ENCODE measurements at regions not wholly inside any gene's neighbourhood (a gene's known extent, or its start where the extent isn't known, plus 50 kb on each side); places are given as distances from the start of the nearest gene placed in this dataset.

GRCh38 chr13:61918841-61919240 lies 503.2 kb upstream of the PCDH20 start:
- Histone ChIP-seq H3K36me3 (no peaks in the 10 kb centered on the region), H3K4me1 (no peaks in the 10 kb centered on the region), H3K27ac (no peak overlapping the region), H3K27me3 (no peaks in the 10 kb centered on the region), H3K4me3 (no peak overlapping the region), H3K9me3 (no peaks in the 10 kb centered on the region)
- TF ChIP-seq CTCF (IDR thresholded peaks at IDR 0.05) = no peak
- no peak for DNase-seq (ENCODE audit: low spot score)

GRCh38 chr13:61916483-61916882 lies 500.8 kb upstream of the PCDH20 start:
- no peaks in the 10 kb centered on the region for H3K36me3 ChIP-seq
- H3K9me3 ChIP-seq = no peaks in the 10 kb centered on the region
- no peaks in the 10 kb centered on the region for H3K4me1 ChIP-seq
- H3K27me3 ChIP-seq = no peaks in the 10 kb centered on the region
- no peak for DNase-seq (ENCODE audit: low spot score)
- H3K27ac ChIP-seq = no peak overlapping the region
- no peak overlapping the region for H3K4me3 ChIP-seq
- no peak for TF ChIP-seq CTCF (IDR thresholded peaks at IDR 0.05)

- H3K4me3 ChIP-seq = no peak overlapping the region
- no peaks in the 10 kb centered on the region for H3K4me1 ChIP-seq
- no peaks in the 10 kb centered on the region for H3K36me3 ChIP-seq
- no peak overlapping the region for H3K27ac ChIP-seq
- no peak for TF ChIP-seq CTCF (IDR thresholded peaks at IDR 0.05)
- DNase-seq (ENCODE audit: low spot score) = no peak
- no peaks in the 10 kb centered on the region for H3K27me3 ChIP-seq
- no peaks in the 10 kb centered on the region for H3K9me3 ChIP-seq
Measured at GRCh38 chr13:61913183-61913582, 497.5 kb upstream of the PCDH20 start.

GRCh38 chr13:61908906-61909615 lies 493.4 kb upstream of the PCDH20 start:
- no peaks in the 10 kb centered on the region for H3K4me1 ChIP-seq
- no peaks in the 10 kb centered on the region for H3K9me3 ChIP-seq
- no peaks in the 10 kb centered on the region for H3K36me3 ChIP-seq
- DNase-seq (ENCODE audit: low spot score) = no peak
- H3K27ac ChIP-seq = no peak overlapping the region
- no peak overlapping the region for H3K4me3 ChIP-seq
- no peaks in the 10 kb centered on the region for H3K27me3 ChIP-seq
- TF ChIP-seq CTCF (IDR thresholded peaks at IDR 0.05) = no peak

GRCh38 chr13:61905054-61905453 lies 489.4 kb upstream of the PCDH20 start:
- no peak overlapping the region for H3K27ac ChIP-seq
- no peaks in the 10 kb centered on the region for H3K9me3 ChIP-seq
- no peak for DNase-seq (ENCODE audit: low spot score)
- no peak overlapping the region for H3K4me3 ChIP-seq
- TF ChIP-seq CTCF (IDR thresholded peaks at IDR 0.05) = no peak
- no peaks in the 10 kb centered on the region for H3K27me3 ChIP-seq
- H3K36me3 ChIP-seq = no peaks in the 10 kb centered on the region
- H3K4me1 ChIP-seq = no peaks in the 10 kb centered on the region

GRCh38 chr13:61901946-61902541 lies 486.4 kb upstream of the PCDH20 start:
- no peak for DNase-seq (ENCODE audit: low spot score)
- no peaks in the 10 kb centered on the region for H3K27me3 ChIP-seq
- no peaks in the 10 kb centered on the region for H3K9me3 ChIP-seq
- no peaks in the 10 kb centered on the region for H3K4me1 ChIP-seq
- H3K4me3 ChIP-seq = no peak overlapping the region
- no peak overlapping the region for H3K27ac ChIP-seq
- no peak for TF ChIP-seq CTCF (IDR thresholded peaks at IDR 0.05)
- no peaks in the 10 kb centered on the region for H3K36me3 ChIP-seq
